Activated T-cell treated with anti-CD3 and anti-CD28 coated beads, Interleukin-2, amount 50 U/mL, for 72 hours (primary cell): ENCODE measurements at regions not wholly inside any gene's neighbourhood (a gene's known extent, or its start where the extent isn't known, plus 50 kb on each side); places are given as distances from the start of the nearest gene placed in this dataset.
"Not testable (repeated sequence)": the region's sequence is repeated elsewhere in the genome, so short reads cannot be mapped to it uniquely, and the experiment has no call there.

Experiments
- ATAC-seq, 2 donors: fragments of 150-1000 bp; cut with Tn5 transposase; replicated peaks in 1 of 2; 2 replicates each; pipeline ENCODE4 v1.10.0; 2021; ENCODE audit warnings: moderate library complexity in 2 of 2, mild to moderate bottlenecking in 1 of 2
- DNase-seq, 2 donors: peaks; one replicate each; pipeline ENCODE4 v3.0.0; 2021 to 2022; ENCODE audit warnings: mixed read lengths in 1 of 2
- H3K27ac Mint-ChIP-seq: one replicate; pipeline ENCODE4 v1.8.0; 2022; ENCODE audit warnings: mild to moderate bottlenecking, moderate library complexity, mixed read lengths
- H3K27me3 Mint-ChIP-seq: one replicate; pipeline ENCODE4 v1.8.0; 2022; ENCODE audit warnings: low read depth, mixed read lengths
- H3K36me3 Mint-ChIP-seq, 2 donors: one replicate each; pipeline ENCODE4 v1.8.0; 2022; ENCODE audit warnings: mixed read lengths in 2 of 2, mild to moderate bottlenecking in 1 of 2; ENCODE audit not compliant: insufficient read depth in 2 of 2
- H3K4me1 Mint-ChIP-seq: one replicate; pipeline ENCODE4 v1.8.0; 2022; ENCODE audit warnings: low read depth, mixed read lengths
- H3K4me3 Mint-ChIP-seq, 2 donors: one replicate each; pipeline ENCODE4 v1.8.0; 2022; ENCODE audit warnings: mild to moderate bottlenecking in 2 of 2, mixed read lengths in 2 of 2, moderate library complexity in 2 of 2
- H3K9me3 Mint-ChIP-seq, 2 donors: one replicate each; pipeline ENCODE4 v1.8.0; 2022; ENCODE audit warnings: mixed read lengths in 2 of 2

DNA sequence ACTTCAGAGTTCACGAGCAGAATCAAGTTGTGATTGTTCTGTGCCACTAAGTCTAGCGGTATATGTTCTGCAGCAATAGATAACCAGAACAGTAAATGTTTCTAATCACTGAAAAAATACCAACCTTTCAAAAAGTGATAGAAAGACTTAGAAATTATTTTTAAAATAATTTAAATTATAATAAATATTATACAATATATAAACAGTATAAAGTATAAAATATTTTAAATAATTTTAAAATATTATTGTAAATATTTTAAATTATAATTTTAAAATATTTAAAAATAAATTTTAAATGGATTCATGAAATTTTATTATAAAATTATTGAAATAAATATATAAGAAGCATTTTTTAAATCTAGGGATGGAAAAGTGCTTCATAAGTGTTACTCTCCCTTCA lies 126.3 kb upstream of the ID2 start:
- H3K27ac Mint-ChIP-seq, result no peak overlapping the region
- peaks cover 3 to 7% of the 10 kb centered on the region in 2 donors for H3K9me3 Mint-ChIP-seq
- H3K36me3 Mint-ChIP-seq, result peaks cover 7 to 14% of the 10 kb centered on the region in 2 donors

DNA sequence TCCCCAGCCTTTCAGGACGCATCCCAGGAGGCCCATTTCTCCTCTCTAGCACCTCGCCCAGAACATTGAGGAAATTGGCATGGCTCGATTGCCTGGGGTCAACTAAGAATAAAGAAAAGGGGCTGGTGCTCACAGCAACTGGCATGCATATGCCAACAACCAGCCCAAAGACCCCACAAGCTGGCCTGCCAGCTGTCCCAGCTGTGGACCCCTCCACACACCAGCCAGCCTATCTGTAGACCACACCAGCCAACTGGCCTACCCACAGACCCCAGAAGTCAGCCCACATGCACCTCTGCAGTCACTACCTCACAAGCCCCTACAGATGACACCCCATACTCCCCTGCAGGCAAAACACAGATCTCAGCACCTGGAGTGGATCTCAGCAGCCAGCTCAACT lies 123.8 kb upstream of the ID2 start:
- DNase-seq (no peak), ATAC-seq (no peak)
- Mint-ChIP-seq H3K9me3 (peaks cover 14% of the 10 kb centered on the region in 2 donors), H3K36me3 (peaks cover 9 to 23% of the 10 kb centered on the region in 2 donors), H3K4me3 (no peak overlapping the region), H3K27me3 (no peaks in the 10 kb centered on the region), H3K4me1 (no peaks in the 10 kb centered on the region), H3K27ac (no peak overlapping the region)

More for the DNA sequence above, 126.3 kb upstream of the ID2 start:
- DNase-seq (no peak), ATAC-seq (no peak)
- Mint-ChIP-seq H3K4me1 (peaks cover 18% of the 10 kb centered on the region), H3K4me3 (no peak overlapping the region), H3K27me3 (no peaks in the 10 kb centered on the region)

DNA sequence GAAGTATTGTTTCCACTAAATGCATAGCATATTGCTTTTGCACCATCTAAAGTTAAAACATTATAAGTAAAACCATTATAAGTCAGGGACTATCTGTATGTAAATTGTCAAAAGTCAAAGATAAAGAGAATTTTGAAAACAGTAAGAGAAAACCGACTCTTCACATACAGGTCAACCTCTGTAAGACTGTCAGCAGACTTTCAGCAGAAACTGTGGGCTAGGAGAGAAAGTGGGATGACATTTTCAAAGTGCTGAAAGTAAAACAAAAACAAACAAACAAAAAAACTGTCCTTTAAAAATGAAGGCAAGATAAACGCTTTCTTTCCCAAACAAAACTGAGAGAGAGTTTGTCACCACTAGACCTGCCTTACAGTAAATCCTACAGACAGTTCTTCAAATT lies 122.9 kb upstream of the ID2 start:
- ATAC-seq, result no peak
- H3K9me3 Mint-ChIP-seq, result peaks cover 14% of the 10 kb centered on the region in 2 donors
- no peaks in the 10 kb centered on the region for H3K4me1 Mint-ChIP-seq
- no peak overlapping the region for H3K27ac Mint-ChIP-seq
- peaks cover 9 to 23% of the 10 kb centered on the region in 2 donors for H3K36me3 Mint-ChIP-seq
- H3K27me3 Mint-ChIP-seq, result no peaks in the 10 kb centered on the region
- H3K4me3 Mint-ChIP-seq, result no peak overlapping the region
- DNase-seq, result no peak

DNA sequence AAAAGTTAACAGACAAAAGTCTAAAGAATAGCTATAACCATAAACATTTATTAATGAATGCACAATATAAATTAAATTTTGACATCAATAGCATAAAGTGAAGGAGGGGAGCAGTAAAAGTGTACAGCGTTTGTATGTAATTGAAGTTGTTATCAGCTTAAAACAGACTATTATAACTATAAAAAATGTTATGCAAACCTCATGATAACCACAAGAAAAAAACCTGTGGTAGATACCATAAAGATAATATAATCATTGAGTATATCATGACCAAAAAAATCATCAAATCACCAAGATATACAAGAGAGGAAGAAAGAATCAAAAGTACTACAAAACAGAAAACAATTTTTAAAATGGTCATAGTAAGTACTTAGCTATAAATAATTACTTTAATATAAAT lies 122.1 kb upstream of the ID2 start:
- no peak for DNase-seq
- ATAC-seq, result no peak
- H3K9me3 Mint-ChIP-seq, result peaks cover 14% of the 10 kb centered on the region in 2 donors
- H3K27me3 Mint-ChIP-seq, result no peaks in the 10 kb centered on the region
- H3K27ac Mint-ChIP-seq, result no peak overlapping the region
- no peak overlapping the region for H3K4me3 Mint-ChIP-seq
- H3K36me3 Mint-ChIP-seq, result peaks cover 9 to 23% of the 10 kb centered on the region in 2 donors
- H3K4me1 Mint-ChIP-seq, result no peaks in the 10 kb centered on the region

DNA sequence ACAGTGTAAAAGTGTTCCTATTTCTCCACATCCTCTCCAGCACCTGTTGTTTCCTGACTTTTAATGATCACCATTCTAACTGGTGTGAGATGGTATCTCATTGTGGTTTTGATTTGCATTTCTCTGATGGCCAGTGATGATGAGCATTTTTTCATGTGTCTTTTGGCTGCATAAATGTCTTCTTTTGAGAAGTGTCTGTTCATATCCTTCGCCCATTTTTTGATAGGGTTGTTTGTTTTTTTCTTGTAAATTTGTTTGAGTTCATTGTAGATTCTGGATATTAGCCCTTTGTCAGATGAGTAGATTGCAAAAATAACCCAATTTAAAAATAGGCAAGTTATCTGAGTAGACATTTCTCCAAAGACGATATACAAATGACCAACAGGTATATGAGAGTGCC lies 120.2 kb upstream of the ID2 start:
- H3K27me3 Mint-ChIP-seq, H3K4me1 Mint-ChIP-seq, H3K4me3 Mint-ChIP-seq, H3K27ac Mint-ChIP-seq, ATAC-seq, DNase-seq: not testable (repeated sequence)
- H3K9me3 Mint-ChIP-seq, result peaks cover 14% of the 10 kb centered on the region in 2 donors
- H3K36me3 Mint-ChIP-seq, result peaks cover 9 to 23% of the 10 kb centered on the region in 2 donors

DNA sequence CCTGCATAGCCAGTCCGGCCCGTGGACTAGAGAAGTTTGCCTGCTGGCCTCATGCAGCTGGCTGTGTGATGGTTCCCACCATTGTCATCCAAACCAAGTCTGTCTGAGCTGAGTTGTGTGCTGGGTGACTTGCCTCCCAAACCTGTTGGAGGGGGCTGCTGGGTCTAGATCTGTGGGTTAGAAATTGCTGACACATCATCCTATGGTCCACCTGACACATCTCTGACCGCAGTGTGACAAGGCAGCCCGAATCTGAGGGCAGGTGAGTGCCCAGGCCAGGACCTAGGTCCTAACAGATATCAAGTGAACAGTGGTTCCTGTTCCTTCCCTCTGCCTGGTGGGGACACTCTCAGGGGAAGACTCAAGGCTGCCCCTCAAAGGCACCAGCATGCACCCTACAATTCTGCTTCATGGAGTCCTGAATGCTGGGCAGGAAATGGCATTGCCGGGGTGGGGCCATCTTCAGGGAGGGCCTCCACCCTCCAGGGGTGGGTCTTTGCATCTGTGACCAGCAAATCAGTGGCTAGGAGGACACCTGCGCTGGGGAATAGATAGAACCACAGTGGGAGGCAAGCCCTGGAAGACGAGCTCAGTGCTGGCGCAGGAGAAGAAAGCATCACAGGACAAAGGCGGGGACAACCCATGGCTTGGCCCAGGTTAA lies 117.9 kb upstream of the ID2 start:
- H3K36me3 Mint-ChIP-seq, result peaks cover 6 to 16% of the 10 kb centered on the region in 2 donors
- no peaks in the 10 kb centered on the region for H3K27me3 Mint-ChIP-seq
- no peak for DNase-seq
- no peak overlapping the region for H3K4me3 Mint-ChIP-seq
- no peak for ATAC-seq
- H3K4me1 Mint-ChIP-seq, result no peaks in the 10 kb centered on the region
- H3K27ac Mint-ChIP-seq, result no peak overlapping the region
- peaks cover 11 to 12% of the 10 kb centered on the region in 2 donors for H3K9me3 Mint-ChIP-seq

DNA sequence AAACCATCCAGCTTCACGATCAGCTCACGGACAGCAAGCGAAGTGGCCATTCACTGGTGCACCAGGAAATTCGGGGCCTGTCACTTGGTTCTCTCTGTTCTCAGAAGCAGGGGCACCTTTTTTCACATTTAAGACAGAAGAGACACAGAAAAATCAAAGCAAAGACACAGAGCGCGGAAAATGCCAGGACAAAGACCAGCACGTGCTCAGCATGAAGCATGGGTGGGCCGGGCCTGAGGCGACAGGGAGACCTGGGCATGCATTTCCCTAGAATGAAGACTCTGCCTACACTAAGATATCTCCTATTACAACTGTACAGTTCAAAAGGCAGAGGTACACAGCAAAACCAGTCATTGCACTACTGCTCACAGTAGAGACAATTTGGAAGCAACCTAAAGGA lies 117.4 kb upstream of the ID2 start:
- peaks cover 1 to 11% of the 10 kb centered on the region in 2 donors for H3K36me3 Mint-ChIP-seq
- no peak for ATAC-seq
- DNase-seq, result no peak
- peaks cover 7 to 12% of the 10 kb centered on the region in 2 donors for H3K9me3 Mint-ChIP-seq
- no peaks in the 10 kb centered on the region for H3K4me1 Mint-ChIP-seq
- H3K27ac Mint-ChIP-seq, result no peak overlapping the region
- no peaks in the 10 kb centered on the region for H3K27me3 Mint-ChIP-seq
- no peak overlapping the region for H3K4me3 Mint-ChIP-seq

DNA sequence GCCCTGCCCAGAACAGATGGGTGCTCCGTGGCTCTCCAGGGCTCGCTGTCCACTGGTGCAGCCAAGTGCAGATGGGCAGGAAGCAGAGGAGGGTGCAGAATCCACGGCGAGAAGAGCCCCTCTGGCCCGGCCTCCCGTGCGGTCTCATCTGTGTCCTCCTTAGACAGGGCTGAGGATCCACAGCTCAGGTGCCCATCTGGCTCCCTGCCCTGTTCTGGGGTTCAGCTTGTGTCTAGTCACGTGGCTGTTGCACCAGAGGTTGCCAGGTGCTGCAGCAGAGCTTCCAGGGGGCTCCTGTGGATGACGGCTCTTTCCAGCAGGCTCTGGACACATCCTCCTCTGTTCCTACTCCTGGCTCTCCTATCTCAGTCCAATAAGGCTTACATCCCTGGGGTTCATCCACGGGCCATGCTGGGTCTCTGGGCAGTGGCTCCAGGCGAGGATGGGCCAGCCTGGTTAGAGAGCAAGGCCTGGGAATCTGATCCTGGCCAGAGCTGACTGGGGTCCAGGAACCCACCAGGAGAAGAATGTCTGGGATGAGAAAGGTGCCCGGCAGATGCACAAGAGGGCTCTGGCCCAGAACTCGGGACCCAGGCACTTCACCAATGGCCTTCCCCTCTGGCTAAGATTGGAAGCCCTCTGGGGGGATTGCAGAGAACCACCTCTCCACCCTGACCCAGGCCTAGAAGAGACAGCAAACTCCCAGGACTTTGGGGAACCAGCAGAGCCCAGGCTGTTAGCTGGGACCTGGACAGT lies 116.3 kb upstream of the ID2 start:
- DNase-seq (no peak), ATAC-seq (no peak)
- no peak overlapping the region for H3K27ac Mint-ChIP-seq
- H3K4me1 Mint-ChIP-seq, result no peaks in the 10 kb centered on the region
- peaks cover 7 to 11% of the 10 kb centered on the region in 2 donors for H3K9me3 Mint-ChIP-seq
- H3K27me3 Mint-ChIP-seq, result no peaks in the 10 kb centered on the region
- H3K36me3 Mint-ChIP-seq, result peaks cover 1 to 9% of the 10 kb centered on the region in 2 donors
- no peak overlapping the region for H3K4me3 Mint-ChIP-seq

DNA sequence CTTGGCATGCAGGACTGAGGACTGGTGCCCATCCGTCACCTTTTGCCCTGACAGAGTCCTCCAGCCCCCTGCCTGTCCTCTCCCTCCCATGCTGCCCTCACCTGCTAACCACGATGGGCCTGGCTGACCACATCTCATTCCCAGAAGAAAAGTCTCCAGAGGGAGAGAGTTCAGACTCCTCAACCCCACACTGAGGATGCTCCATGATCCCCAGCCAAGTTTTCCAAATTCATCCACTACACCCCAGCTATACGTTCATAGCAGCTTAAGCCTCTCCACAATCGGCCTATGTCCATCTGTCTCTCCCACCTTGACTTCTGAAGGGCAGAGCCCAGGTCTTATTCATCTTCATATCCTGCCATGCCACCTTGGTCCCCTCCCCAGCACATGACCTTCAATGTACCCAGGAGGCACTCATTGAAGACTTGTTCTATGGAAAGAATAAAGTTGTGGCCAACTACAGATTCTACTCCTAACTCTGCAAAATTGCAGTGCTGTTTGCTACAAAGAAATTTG lies 115.6 kb upstream of the ID2 start:
- Mint-ChIP-seq H3K4me3 (no peak overlapping the region), H3K27me3 (no peaks in the 10 kb centered on the region), H3K27ac (no peak overlapping the region), H3K9me3 (peaks cover 5 to 9% of the 10 kb centered on the region in 2 donors), H3K4me1 (no peaks in the 10 kb centered on the region), H3K36me3 (peaks cover 1 to 9% of the 10 kb centered on the region in 2 donors)
- DNase-seq, result no peak
- ATAC-seq, result no peak

DNA sequence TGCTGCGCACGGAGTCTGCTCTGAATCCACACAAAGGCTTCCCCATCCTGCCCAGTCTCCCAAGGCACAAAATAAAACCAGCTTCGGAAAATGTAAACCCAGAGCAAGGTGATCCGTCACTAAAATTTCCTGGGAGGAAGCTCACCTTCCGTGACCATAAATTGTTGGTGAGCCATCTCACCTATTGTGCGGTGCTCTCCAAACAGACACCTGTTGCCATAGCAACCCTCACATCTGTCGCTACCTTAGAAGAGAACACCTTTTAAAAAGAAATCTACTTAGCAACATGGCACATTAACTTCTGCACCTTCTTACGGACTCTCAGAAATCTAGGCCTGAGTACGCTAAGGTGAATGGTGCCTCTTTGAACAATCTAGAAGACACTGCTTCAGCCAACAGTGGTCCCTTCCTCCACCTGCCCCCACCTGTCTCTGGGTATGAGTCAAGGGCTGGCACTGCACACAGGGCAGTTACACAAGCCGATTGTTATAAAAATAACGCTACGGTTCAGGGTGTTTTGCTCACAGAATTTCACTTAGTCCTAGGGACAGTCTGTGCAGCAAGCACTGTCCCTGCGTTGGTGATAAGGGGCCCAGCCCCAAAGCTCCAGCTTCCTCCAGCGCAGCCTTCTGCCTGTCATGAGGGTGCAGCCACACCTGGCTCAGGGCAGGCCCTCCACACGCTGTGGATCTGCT lies 114.9 kb upstream of the ID2 start:
- Mint-ChIP-seq H3K27me3 (no peaks in the 10 kb centered on the region), H3K36me3 (peaks cover 1 to 8% of the 10 kb centered on the region in 2 donors), H3K4me3 (no peak overlapping the region), H3K4me1 (no peaks in the 10 kb centered on the region), H3K9me3 (peaks cover 5 to 7% of the 10 kb centered on the region in 2 donors), H3K27ac (no peak overlapping the region)
- no peak for DNase-seq
- ATAC-seq, result no peak

DNA sequence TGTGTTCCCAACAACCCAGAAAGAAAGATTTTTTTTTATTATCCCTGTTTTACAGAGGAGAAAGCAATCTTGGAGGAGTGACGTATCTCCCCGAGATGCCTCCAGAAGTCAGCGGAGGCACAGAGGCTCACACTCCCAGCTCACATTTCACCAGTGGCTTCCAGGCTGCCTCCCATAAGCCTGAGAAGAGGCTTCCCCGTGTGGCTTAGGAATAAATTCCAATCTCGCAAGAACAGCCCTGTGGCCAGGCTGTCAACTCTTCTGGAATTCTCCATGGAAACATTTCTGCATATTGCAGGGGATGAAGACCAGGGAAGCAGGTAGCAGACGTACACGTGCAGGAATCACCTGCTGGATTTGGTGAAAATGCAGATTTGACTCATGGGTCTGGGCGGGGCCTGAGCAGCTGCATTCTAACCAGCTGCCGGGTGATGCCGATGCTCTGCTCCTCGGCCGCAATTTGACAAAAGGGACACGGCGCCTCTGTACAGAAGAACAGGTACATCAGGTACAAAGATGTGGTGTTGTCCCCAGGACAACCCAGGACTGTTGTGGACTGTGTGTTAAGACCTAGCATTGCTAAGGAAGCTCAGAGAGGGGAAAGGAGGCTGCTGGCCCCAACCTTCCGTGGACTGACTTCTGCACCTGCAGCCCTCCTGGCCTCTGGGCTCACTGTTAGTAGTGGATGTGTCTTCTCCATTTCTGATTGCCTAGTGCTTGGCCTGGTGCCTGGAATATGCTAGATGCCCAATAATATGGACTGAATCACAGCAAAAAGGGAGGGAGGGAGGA lies 114.2 kb upstream of the ID2 start:
- ATAC-seq (no peak), DNase-seq (no peak)
- Mint-ChIP-seq H3K9me3 (peaks cover 0 to under 1% of the 10 kb centered on the region in 2 donors), H3K27ac (no peak overlapping the region), H3K4me3 (no peak overlapping the region), H3K36me3 (peaks cover 0 to 1% of the 10 kb centered on the region in 2 donors), H3K27me3 (no peaks in the 10 kb centered on the region), H3K4me1 (no peaks in the 10 kb centered on the region)

DNA sequence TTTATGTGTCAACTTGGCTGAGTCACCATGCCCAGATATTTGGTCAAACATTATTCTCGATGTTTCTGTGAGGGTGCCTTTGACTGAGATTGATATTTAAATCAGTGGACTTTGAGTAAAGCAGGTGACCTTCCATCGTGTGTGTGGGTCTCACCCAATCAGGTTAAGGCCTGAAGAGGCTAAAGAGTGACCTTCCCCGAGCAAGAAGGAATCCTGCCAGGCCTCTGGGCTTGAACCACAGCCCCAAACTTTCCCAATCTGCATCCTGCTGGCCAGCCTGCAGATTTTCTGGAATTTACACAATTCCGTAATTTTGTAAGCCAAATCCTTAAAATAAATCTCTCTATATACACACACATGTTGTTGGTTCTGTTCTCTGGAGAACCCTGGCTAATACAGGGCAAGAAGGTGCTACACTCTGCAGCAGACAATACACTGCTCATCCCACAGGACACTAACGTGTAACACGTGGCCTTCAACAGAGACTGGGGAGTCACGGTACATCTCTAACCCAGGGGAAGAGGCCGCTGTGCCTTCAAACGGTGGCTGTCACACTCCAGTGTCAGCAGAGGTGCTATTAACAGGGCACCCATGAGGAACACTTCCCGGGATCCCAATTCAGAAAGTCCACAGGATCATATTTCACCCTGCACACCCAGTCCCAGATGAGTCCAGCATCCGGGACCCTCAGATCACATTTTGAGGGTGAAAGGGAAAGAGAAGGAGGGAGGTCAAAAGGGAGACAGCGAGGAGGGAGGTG lies 113.1 kb upstream of the ID2 start:
- Mint-ChIP-seq H3K4me1 (no peaks in the 10 kb centered on the region), H3K27ac (no peak overlapping the region), H3K27me3 (no peaks in the 10 kb centered on the region), H3K36me3 (no peaks in the 10 kb centered on the region), H3K4me3 (no peak overlapping the region), H3K9me3 (no peaks in the 10 kb centered on the region)
- ATAC-seq, result no peak
- no peak for DNase-seq
